Sigmoid colon (tissue), 4 donors: ENCODE measurements at regions not wholly inside any gene's neighbourhood (a gene's known extent, or its start where the extent isn't known, plus 50 kb on each side); places are given as distances from the start of the nearest gene placed in this dataset.

ENCODE experiments used
- POLR2AphosphoS5 ChIP-seq, 4 donors: sonication (generic); formaldehyde crosslinking; IDR thresholded peaks; one replicate each; pipeline ENCODE4 v1.6.1; 2017; ENCODE audit warnings: antibody characterized with exemption in 4 of 4
- TF ChIP-seq, protein P1 (sequence below), 4 experiments: fragments of 450-650 bp in 3 of 4; fragments of 200-600 bp in 1 of 4; IDR thresholded peaks; one replicate each; pipeline ENCODE4 v1.5.1; 2016 to 2019; ENCODE audit warnings: antibody characterized with exemption in 4 of 4, mild to moderate bottlenecking in 3 of 4, moderate library complexity in 2 of 4

GRCh38 chr6:50913105-50913770 lies 94.6 kb downstream of the TFAP2B start:
- TF ChIP-seq POLR2AphosphoS5 (IDR thresholded peaks at IDR 0.05): no peak
- TF ChIP-seq, protein P1, sequence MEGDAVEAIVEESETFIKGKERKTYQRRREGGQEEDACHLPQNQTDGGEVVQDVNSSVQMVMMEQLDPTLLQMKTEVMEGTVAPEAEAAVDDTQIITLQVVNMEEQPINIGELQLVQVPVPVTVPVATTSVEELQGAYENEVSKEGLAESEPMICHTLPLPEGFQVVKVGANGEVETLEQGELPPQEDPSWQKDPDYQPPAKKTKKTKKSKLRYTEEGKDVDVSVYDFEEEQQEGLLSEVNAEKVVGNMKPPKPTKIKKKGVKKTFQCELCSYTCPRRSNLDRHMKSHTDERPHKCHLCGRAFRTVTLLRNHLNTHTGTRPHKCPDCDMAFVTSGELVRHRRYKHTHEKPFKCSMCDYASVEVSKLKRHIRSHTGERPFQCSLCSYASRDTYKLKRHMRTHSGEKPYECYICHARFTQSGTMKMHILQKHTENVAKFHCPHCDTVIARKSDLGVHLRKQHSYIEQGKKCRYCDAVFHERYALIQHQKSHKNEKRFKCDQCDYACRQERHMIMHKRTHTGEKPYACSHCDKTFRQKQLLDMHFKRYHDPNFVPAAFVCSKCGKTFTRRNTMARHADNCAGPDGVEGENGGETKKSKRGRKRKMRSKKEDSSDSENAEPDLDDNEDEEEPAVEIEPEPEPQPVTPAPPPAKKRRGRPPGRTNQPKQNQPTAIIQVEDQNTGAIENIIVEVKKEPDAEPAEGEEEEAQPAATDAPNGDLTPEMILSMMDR (IDR thresholded peaks at IDR 0.05): no peak
